Prostate gland (tissue), 2 donors: ENCODE measurements at regions not wholly inside any gene's neighbourhood (a gene's known extent, or its start where the extent isn't known, plus 50 kb on each side); places are given as distances from the start of the nearest gene placed in this dataset.

ENCODE experiments used
- CTCF ChIP-seq, 4 experiments: fragments of 200-600 bp in 2 of 4; fragments of 450-650 bp in 2 of 4; sonication (generic) in 2 of 4; IDR thresholded peaks; 1 replicate in 3 of 4; 2 replicates in 1 of 4; pipeline ENCODE4 v1.5.1; 2016 to 2019; ENCODE audit warnings: antibody characterized with exemption in 4 of 4, mild to moderate bottlenecking in 2 of 4, moderate library complexity in 2 of 4
- POLR2A ChIP-seq: fragments of 450-650 bp; IDR thresholded peaks from one replicate; pipeline ENCODE4 v1.6.1; 2016; ENCODE audit warnings: antibody characterized with exemption, mild to moderate bottlenecking

- TF ChIP-seq POLR2A, result no peak
- TF ChIP-seq CTCF (IDR thresholded peaks at IDR 0.05), result no peak
These were observed 320.1 kb upstream of the PPARGC1A start for GRCh38 chr4:24209906-24210305.
